GM19438 (cell line): ENCODE measurements at regions not wholly inside any gene's neighbourhood (a gene's known extent, or its start where the extent isn't known, plus 50 kb on each side); places are given as distances from the start of the nearest gene placed in this dataset.
"Not testable (repeated sequence)": the region's sequence is repeated elsewhere in the genome, so short reads cannot be mapped to it uniquely, and the experiment has no call there.

Experiments used
- ATAC-seq: cut with Tn5 transposase; IDR thresholded peaks from one replicate; pipeline ENCODE4 v1.9.1; 2021; ENCODE audit warnings: low read depth; ENCODE audit not compliant: unreplicated experiment

- not testable (repeated sequence) for ATAC-seq
These were observed 110.6 kb downstream of the RPIA start for GRCh38 chr2:88802026-88802425.

- ATAC-seq: no peak
These were observed 115.9 kb downstream of the RPIA start for GRCh38 chr2:88807237-88807962.

- ATAC-seq: no peak
These were observed 116.6 kb downstream of the RPIA start for GRCh38 chr2:88808083-88808482.

GRCh38 chr2:88808652-88809051, 117.2 kb downstream of the RPIA start:
- no peak for ATAC-seq

GRCh38 chr2:88809216-88809615, 117.7 kb downstream of the RPIA start:
- no peak for ATAC-seq

DNA sequence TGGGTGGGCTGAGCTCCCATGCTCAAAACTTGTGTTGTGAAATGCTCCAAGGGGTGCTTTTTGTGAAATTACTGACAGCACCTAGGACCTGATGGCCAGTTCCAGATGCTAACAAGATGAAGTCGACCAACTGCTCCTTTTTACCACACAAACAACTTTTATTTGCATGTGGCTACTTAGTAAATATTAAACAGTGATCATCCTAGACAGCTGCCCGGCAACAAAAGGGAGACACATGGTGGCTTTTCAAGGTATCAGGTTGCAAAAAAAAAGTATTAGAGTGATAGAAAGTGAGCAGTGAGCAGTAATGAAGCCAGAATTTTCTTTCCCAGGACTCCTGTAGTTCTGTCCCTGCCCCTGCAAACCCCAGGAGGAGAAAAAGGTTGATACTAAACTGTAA, 118.5 kb downstream of the RPIA start:
- peak; percentile 84 for ATAC-seq

GRCh38 chr2:88810488-88810887, 119.0 kb downstream of the RPIA start:
- no peak for ATAC-seq

- no peak for ATAC-seq
These were observed 119.8 kb downstream of the RPIA start for GRCh38 chr2:88811233-88811632.

- no peak for ATAC-seq
These were observed 120.2 kb downstream of the RPIA start for GRCh38 chr2:88811681-88812080.

DNA sequence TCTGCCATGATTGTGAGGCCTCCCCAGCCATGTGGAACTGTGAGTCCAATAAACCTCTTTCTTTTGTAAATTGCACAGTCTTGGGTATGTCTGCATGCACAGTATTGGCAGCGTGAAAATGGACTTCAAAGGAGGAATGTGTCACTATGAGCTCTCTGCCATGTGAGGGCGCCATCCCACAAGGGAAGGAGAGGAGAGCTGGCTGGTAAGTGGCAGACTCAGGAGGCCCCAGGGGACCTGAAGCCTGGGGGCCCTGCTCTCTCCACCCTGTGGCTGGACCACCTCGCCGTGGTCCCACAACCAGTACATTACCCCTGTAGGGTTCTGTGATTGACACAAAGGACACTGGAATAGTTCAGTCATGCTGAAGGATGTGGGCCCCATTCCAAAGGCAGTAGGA, 122.1 kb downstream of the RPIA start:
- ATAC-seq: no peak

- ATAC-seq: no peak
These were observed 123.8 kb downstream of the RPIA start for GRCh38 chr2:88815282-88815681.

GRCh38 chr2:88815697-88816096, 124.2 kb downstream of the RPIA start:
- no peak for ATAC-seq

DNA sequence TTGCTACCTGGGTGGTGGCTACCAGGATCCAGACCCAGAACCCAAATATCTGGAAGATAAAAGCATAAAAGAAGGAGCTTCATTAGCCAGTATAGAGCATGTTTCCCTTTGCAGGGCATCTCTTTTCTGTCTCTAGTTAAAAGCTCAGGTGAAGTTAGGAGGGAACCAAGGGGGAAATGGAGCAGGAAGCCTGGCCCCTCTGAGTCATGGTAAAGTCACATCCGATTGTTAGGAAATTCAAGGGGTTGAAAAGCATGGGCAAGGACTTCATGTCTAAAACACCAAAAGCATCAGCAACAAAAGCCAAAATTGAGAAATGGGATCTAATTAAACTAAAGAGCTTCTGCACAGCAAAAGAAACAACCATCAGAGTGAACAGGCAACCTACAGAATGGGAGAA, 126.9 kb downstream of the RPIA start:
- ATAC-seq: no peak

DNA sequence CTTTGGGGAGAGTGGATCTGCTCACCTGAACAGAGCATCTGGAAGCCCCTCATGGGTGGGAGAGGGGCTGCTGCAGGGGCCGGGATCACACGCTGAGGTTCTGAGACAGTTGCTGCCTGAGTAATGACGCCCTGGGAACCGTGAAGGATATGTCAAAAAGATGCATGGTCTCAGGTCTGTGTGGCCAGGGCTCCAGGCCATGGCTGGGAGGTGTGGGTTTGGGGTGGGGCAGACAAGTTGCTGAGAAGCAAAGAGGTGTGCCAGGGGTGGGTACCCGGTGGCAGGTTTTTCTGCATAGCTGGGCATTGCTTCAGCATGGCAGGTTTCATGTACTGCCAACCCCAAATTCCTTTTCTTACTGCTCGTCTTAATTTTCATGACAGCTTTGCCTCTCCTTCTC, 133.5 kb downstream of the RPIA start:
- ATAC-seq: no peak

- ATAC-seq: no peak
These were observed 134.9 kb downstream of the RPIA start for GRCh38 chr2:88826399-88826798.

DNA sequence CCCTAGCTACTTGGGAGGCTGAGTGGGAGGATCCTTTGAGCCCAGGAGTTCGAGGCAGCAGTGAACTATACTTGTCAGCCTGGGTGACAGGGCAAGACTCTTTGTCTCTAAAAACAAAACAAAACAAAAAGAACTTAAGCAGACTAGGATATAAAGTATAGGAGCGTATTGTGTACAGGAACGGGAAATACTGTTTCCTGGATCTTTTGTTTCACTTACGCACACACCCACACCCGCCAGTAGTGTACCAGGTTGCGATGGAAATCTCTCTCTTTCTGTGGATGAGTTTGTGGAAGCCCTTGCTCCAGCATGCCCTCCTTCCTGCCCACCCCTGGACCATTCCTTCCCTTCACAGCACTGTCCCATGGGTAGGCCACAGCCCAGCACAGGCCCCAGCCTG, 136.3 kb downstream of the RPIA start:
- no peak for ATAC-seq

DNA sequence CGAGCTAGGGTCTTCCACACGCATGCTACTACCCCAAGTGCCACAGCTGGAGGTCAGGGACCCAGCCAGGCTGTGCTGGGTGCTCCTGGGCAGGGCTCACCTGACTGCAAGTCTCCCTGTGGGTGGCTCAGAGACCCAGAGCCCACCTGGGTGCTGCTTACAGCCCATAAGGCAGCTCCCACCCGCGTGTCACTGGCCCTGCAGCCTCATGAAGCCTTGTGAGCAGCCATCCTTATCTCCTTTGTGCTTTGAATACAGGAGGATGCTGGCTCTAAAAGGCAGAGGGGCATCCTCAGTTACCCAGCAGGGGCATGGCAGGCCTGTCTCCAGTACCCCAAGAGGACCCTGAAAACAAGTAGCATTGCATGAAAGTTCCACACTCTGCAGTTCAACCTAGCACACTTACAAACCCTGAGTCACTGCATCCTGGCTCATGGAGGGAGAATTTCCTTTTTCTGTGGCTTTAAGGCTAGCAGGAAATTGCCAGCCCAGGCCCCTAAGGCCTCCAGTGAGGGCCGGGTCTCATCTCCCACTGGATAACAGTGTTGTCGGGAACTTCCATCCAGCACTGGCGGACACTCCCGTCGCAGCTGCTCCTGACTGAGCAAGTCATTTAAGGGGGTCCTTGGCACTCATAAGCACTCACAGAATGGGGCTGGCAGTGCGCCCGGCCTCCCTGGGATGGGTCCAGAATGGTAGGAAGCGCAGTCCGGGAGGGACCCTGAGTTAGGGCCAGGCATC, 137.1 kb downstream of the RPIA start:
- ATAC-seq: no peak

DNA sequence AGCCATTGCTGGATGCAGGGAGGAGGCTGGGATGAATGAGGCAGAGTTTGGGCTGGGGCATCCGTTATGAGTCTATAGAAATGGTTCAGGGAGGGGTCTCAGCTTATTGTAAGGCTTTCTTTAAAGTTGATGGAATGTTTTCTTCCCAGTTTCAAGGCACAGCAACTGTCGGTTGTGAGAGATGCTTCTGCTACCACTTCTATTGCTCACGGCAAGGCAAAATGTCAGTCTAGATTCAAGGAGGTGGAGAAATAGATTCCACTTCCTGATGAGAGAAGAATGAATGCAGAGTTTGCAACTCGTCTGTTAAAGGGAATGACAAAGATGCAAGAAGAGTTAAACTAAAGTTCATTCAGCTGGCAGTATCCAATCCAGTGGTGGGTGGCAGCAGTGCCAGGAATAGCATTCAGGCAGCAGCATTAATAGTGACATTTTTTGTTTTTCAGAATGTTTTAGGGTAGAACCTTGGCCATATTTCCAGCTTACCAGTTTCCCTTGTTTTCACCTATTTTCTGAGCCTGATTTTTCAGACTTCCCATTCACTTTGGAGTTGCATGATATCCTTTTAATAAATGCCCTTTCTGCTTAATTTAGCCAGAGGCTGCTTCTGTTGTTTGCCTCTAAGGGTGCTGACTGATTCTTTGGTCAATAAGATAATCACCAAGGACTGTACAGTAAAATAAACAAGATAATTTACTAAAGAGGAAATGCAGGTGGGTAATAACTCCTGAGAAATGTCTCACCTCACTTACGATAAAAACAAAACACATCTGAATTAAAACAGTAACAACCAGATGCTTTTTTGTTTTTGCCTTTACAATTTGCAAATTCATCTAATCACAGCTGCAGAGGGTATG, 138.4 kb downstream of the RPIA start:
- ATAC-seq: no peak

DNA sequence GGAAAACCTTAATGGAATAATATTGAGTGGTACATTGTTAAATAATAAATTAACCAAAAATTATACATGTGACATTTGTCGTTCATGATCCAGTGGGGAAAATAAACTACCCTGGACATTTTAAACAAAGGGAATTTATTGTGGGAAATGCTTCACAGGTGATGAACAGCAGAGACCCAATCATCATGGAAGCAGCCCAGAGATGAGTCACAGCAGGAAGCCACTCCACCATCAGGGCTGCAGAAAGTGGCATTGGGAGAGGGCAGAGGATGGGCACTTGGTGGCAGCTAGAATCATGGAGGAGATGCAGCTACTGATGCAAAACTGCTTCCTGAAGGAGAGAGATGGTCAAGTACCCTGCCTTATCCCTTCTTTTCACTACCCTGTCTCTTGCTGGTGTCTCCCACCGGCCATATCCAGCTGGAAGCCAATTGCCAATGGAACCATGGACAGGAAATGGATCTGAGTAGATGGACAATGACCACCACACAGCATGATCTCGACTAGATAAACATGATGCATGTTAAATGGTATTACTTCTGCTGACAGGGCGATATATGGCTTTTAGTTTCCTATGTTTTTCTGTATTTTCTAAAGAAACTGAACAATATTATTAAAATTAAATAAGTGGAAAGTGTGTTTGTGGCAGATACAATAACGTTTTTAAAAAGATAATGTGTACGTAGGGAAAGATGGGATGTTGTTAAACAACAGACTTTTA, 139.8 kb downstream of the RPIA start:
- ATAC-seq: no peak

GRCh38 chr2:88831792-88832248, 140.3 kb downstream of the RPIA start:
- peak; percentile 65 for ATAC-seq
